ENCODE measurements at regions not wholly inside any gene's neighbourhood (a gene's known extent, or its start where the extent isn't known, plus 50 kb on each side); places are given as distances from the start of the nearest gene placed in this dataset.
"Not testable (repeated sequence)": the region's sequence is repeated elsewhere in the genome, so short reads cannot be mapped to it uniquely, and the experiment has no call there.

DNA sequence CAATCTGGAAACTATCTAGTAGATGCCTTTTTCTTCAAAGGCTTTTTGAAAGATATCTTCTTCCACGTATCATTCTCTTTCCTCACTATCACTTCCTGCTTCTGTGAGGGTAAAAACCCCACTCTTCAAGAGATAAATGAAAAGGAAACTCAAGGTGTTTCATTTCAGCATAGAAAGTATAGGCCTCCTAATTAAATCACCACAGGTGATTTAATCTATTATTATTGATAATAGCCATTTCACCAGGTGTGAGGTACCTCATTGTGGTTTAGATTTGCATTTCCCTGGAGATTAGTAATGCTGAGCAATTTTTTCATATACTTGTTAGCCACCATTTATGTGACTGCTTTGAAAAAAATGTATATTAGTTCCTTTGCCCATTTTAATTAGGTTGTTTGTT, 92.0 kb upstream of the EMCN start:
- DNase-seq: no peak

DNA sequence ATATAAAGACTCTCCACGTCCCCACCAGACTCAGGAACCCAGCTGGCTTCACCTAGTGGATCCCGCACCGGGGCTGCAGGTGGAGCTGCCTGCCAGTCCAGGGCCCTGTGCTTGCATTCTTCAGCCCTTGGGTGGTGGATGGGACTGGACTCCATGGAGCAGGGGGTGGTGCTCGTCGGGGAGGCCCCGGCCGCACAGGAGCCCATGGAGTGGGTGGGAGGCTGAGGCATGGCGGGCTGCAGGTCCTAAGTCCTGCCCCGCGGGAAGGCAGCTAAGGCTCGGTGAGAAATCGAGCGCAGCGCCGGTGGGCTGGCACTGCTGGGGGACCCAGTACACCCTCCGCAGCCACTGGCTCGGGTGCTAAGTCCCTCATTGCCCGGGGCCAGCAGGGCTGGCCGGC, 90.8 kb upstream of the EMCN start:
- DNase-seq: not testable (repeated sequence)

DNA sequence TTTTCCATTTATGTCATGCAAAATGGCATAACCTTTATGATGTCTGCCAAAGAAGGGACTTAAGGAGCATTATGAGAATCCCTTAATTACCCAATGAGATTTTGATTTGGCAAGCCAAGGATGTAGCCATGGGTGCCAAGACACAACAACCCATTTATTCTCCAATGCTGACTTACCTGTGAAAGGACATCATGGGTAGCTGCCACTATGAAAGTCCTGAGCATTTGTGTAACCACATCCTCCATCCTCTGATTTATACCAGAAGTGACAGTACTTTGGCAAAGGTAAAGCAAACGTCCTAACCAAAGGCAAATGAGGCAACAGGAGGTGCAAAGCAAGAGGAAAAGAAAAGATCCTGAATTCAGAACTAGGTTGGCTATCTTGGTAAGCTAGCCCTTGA, 87.3 kb upstream of the EMCN start:
- no peak for DNase-seq

DNA sequence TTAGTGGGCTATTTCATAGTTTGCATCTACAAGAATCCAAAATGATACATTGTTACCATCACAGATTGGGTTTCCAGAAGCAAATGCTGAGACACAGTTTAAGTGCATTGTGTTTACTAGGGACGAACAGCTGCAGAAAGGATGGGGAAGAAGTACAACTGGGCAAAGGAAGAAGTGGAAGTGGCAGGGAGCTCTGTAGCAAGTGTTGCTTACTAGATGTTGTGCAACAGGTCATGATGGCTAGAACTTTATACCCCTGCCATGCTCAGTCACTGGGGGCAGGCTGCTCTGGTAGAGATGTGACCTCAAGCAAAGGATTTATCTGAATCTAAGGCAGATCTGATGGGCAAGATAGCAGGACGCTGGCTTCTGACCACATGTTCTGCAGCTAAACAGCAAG, 76.1 kb upstream of the EMCN start:
- DNase-seq: no peak

DNA sequence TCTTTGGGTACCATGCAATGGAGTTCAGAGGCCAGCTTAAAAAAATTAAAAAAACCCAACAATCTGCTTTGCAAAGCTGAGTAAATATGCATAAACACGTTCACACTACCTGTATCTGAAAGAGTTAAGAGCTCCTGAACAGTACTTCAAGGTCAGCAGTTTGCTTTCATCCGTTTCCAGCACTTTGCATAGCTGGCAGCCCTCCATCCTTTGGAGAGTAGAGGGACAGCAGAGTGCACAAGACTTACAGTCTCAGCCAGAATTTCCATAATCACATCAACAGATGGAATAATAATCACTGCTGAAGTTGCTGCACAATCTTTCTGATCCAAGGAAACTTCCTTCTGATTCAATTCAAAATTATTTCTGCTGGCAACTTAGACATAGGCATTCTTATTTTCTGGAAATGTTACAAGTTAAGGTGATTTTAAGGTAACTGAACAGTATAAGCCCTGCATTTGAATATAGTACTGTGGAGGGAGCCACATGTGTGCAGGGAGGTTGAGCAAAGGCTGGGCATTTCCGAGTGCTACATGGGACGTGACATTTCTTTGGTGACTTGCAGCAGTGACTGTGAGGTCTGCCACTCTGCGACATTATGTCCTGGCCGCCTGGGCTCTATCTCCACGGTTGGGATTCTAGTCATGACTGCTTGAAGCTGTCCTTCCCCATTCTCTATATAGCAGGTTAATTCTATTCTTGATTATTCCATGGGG, 73.5 kb upstream of the EMCN start:
- DNase-seq: no peak

DNA sequence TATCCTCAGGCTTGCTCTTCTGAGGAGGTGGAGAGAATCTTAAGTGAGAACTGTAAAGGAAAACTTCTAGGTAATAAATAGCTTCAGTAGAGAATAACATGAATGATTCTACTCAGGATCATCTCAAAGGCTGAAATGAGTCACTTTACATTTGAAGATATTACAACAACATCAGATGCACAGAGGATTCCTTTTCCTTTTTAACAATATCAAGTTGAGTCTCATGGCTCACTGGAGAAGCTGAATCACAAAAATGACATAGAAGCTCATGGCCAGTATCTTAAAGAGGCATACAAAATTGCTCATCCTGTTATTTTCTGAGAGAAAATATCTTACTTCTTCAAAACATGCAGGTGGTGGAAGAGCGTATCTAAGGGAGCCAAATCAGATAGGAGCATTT, 72.5 kb upstream of the EMCN start:
- no peak for DNase-seq

DNA sequence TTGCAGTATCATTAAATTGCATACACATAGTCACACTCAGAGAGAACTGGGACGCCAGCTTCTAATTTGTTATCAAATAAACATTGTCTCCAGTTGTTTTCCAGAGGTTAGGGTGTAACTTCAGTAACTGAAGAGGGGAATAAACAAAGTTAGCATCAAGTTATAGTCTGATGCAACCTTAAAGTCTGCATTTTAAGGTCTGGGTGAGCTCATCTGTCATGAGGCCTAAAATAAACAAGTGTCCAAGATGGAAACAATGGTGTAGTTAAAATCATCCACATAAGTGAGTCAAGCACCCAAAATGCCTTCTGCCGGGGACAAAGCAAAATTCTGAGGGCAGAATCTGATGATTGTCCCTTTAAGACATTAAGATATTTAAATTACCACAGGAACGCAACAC, 70.3 kb upstream of the EMCN start:
- DNase-seq: no peak

DNA sequence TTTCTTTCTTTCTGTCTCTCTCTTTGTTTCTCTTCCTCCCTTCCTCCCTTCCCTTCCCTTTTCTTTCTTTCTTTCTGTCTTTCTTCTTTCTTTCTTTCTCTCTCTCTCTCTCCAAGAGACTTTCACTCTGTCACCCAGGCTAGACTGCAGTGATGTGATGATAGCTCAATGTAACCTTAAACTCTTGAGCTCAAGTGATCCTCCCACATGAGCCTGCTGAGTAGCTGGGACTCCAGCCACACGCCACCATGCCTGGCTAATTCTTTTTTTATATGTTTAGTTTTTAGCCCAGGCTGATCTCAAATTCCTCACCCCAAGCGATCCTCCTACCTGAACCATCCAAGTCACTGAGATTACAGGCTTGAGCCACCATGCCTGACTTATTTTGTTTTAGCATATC, 64.3 kb upstream of the EMCN start:
- no peak for DNase-seq

DNA sequence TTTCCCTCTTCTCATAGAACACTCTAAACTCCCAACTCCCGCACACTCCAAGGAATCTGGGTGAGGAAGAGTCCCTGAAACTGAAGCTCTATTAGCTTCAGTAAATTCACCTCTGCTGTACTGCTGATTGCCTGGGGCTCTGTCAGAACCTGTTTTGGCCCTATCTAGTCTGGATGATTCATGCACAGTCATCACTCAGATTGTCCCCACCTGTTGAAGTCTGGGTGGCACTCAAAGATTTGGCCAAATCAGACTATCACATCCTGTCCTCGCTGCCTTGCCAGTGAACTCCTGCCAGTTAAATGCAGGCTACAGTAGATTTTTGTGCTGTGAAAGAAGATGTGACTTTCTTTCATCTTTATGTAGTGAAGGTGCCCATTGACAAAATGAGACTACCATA, 63.5 kb upstream of the EMCN start:
- no peak for DNase-seq

DNA sequence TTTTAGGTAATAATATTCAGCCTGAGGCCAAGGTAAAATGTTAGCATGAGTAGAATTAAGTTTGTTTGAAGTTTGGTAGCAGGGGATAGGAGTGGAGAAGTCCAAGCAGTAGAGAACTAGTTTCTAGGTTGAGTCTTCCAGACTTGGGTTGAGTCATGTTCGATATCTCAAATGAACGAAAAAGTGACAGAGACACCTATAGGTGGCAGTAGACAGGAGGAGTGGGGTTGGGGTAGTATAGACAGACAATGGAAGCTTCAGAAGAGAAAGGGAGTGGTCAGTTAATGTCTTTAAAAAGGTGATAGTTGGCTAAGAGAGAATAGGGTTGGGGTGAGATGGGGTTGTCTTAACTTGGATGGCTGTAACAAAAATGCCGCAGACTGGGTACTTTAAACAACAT, 58.7 kb upstream of the EMCN start:
- DNase-seq: no peak

DNA sequence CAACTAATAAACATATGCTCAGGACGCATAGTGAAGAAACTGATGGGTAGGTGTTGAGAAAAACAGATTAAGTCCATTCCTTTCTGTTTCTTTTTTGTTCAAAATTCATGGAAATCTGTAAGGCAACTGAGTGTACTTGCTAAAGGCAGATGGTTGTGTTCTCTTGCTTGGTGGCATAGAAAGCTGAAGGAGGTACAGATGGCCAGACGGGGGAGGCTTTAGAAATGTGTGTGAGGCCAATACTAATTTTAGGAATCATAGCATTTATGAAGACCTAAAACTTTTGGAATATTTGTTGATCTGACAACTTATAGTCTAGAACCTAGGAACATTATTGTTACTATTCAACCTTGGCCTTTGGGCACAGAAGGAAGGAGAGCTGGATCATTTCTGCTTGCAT, 56.8 kb upstream of the EMCN start:
- DNase-seq: no peak

DNA sequence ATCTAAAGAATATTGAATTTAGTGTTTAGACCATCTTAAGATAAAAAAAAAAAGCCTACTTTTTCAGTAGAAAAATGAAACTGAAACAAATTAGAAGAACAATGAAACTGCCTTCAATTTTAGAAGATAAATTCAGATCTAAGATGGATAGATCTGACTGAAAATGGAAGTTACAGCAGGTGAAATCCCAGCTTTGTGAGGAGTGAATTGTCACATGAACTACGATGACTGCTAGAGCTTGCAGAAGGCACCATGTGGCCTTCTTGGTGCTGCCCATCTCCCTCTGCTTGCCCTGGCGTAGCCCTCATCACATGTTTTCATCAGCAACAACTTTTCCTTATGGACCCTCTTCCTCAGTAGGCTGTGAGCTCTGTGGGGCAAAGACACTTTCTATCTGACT, 51.4 kb upstream of the EMCN start:
- no peak for DNase-seq
